ENCODE measurements at regions not wholly inside any gene's neighbourhood (a gene's known extent, or its start where the extent isn't known, plus 50 kb on each side); places are given as distances from the start of the nearest gene placed in this dataset.

DNA sequence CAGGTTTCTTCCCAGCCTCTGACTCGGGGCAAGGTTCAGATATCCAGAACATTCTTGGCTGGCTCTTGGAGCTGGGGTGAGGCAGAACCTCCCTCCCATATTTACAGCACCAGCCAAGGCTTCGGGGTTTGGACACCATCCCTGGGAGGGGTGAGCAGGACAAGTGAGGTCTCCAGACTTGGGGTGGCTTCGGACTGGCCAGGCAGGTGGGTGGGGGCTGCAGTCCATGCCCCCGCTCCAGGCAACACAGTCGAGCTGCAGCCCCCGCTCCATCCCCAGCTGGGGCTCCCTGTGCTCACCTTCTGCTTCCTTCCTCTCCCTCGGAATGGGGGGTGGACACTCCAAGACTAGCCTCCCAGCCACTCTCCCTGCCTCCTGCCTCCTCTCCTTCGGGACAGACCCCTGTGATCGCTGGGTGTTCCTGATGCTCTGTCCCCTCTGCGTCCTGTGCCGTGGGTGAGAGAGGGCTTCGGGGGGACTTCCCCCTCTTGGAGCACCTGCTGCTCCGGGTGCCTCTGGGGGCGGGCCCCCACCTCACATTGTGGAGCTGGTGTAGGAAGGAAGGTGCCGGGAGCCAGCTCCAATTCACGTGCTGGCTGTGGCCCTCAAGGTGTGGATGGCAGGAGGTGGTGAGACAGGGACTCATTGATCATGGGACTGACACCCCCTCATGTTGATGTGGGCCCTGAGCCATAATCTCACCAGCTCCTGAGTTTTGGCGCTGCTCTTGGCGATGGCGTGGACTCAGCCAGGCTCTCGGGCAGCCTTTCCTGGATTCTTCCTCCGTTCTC, 189.2 kb downstream of the SEC14L1 start:
- no peak for TF ChIP-seq ZFX (IDR thresholded peaks at IDR 0.05; ENCODE audit: borderline replicate concordance)
- TF ChIP-seq, protein P1, sequence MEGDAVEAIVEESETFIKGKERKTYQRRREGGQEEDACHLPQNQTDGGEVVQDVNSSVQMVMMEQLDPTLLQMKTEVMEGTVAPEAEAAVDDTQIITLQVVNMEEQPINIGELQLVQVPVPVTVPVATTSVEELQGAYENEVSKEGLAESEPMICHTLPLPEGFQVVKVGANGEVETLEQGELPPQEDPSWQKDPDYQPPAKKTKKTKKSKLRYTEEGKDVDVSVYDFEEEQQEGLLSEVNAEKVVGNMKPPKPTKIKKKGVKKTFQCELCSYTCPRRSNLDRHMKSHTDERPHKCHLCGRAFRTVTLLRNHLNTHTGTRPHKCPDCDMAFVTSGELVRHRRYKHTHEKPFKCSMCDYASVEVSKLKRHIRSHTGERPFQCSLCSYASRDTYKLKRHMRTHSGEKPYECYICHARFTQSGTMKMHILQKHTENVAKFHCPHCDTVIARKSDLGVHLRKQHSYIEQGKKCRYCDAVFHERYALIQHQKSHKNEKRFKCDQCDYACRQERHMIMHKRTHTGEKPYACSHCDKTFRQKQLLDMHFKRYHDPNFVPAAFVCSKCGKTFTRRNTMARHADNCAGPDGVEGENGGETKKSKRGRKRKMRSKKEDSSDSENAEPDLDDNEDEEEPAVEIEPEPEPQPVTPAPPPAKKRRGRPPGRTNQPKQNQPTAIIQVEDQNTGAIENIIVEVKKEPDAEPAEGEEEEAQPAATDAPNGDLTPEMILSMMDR (IDR thresholded peaks at IDR 0.05) = no peak

Data from 22Rv1 (cell line).